BLaER1 (cell line): ENCODE measurements at regions not wholly inside any gene's neighbourhood (a gene's known extent, or its start where the extent isn't known, plus 50 kb on each side); places are given as distances from the start of the nearest gene placed in this dataset.

Source experiments
- H3K27ac ChIP-seq: shearing (Covaris generic); formaldehyde crosslinking; 2 replicates; pipeline ENCODE4 v1.8.1; 2022
- H3K27me3 ChIP-seq: shearing (Covaris generic); formaldehyde crosslinking; 2 replicates; pipeline ENCODE4 v1.8.1; 2022
- H3K36me3 ChIP-seq: shearing (Covaris generic); formaldehyde crosslinking; 2 replicates; pipeline ENCODE4 v1.8.1; 2022
- H3K4me1 ChIP-seq: shearing (Covaris generic); formaldehyde crosslinking; 2 replicates; pipeline ENCODE4 v1.8.1; 2022
- H3K4me2 ChIP-seq: shearing (Covaris generic); formaldehyde crosslinking; 2 replicates; pipeline ENCODE4 v1.8.1; 2022
- H3K4me3 ChIP-seq: shearing (Covaris generic); formaldehyde crosslinking; 2 replicates; pipeline ENCODE4 v1.8.1; 2022
- H3K9ac ChIP-seq: shearing (Covaris generic); formaldehyde crosslinking; 2 replicates; pipeline ENCODE4 v1.8.1; 2022
- H3K9me3 ChIP-seq: shearing (Covaris generic); formaldehyde crosslinking; 2 replicates; pipeline ENCODE4 v1.8.1; 2022
- H4K20me1 ChIP-seq: shearing (Covaris generic); formaldehyde crosslinking; 2 replicates; pipeline ENCODE4 v1.8.1; 2022
- Cebpa-rat ChIP-seq: shearing (Covaris generic); IDR thresholded peaks from 2 replicates; pipeline ENCODE4 v1.8.1; 2022

DNA sequence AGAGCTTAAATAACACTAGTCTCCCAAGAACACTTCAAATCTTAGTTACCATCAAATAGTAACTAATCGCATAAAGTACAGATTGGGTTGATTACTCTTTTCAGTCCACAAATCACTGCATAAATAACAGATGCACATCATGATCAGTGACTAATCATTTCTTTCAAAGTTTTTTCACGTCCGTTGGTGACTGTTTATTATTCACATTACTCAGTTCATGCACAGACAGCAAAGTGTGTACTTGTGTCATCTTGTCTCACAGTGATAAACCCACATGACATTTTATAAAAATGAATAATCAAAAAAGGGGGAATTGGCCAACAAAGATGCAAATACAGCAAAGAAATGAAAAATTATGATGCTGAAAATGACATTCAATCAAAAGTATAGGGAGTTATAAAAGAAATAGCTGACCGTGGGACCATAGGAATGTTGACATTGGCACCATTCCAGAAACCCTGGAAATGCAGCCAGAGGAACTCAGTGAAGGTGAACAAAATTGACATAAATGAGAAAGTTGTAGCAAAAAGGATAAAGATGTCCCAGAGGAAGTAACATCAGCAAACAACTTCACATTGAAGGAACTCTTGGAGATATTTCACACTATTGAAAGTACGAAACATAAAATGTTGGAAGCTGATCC lies 161.5 kb downstream of the SOX3 start:
- Histone ChIP-seq H3K4me3 (no peak overlapping the region), H3K9me3 (no peaks in the 10 kb centered on the region), H3K27ac (no peak overlapping the region), H3K36me3 (no peaks in the 10 kb centered on the region), H3K4me2 (no peak overlapping the region), H4K20me1 (no peaks in the 10 kb centered on the region), H3K27me3 (peaks cover 69% of the 10 kb centered on the region), H3K9ac (no peak overlapping the region), H3K4me1 (no peaks in the 10 kb centered on the region)
- no peak for TF ChIP-seq Cebpa-rat

DNA sequence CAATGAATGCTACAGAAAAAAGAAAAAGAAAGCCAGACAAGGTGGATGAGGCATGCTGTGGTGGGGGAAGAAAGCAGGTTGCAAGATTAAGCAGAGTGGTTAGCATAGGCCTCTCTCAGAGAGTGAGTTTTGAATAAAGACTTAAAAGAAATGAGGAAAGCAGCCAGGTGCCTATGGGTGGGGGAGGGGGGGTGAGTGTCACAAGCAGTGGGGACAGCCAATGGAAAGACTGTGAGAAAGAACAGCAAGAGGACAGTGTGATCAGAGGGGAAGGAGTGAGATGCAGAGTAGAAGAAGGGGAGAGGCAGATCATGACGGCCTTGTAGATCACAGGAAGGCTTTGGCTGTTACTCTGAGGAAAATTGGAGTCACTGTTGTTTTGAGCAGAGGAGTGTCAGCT lies 162.5 kb downstream of the SOX3 start:
- H3K27ac ChIP-seq: no peak overlapping the region
- H3K27me3 ChIP-seq: peaks cover 63% of the 10 kb centered on the region
- no peak overlapping the region for H3K4me3 ChIP-seq
- H3K9me3 ChIP-seq: no peaks in the 10 kb centered on the region
- H3K36me3 ChIP-seq: no peaks in the 10 kb centered on the region
- H3K4me1 ChIP-seq: no peaks in the 10 kb centered on the region
- H3K4me2 ChIP-seq: no peak overlapping the region
- H4K20me1 ChIP-seq: no peaks in the 10 kb centered on the region
- no peak for TF ChIP-seq Cebpa-rat
- no peak overlapping the region for H3K9ac ChIP-seq

DNA sequence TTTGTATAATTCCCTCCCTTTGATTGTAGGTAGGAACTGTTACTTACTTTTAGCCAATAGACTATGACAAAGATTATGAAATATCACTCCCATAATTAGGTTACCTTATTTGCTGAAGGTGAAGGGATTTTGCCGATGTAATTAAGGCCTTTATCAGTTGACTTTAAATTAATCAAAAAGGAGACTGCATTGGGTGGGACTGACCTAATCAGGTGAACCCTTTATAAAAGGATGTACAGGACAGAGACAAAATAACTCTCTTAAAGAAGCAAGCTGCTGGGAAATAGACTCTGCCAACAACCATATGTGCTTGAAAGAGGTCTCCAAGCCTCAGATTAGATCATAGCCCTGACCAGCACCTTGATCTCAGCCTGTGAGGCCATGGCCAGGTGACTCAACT lies 167.6 kb downstream of the SOX3 start:
- no peak overlapping the region for H3K9ac ChIP-seq
- no peak overlapping the region for H3K27ac ChIP-seq
- no peaks in the 10 kb centered on the region for H3K9me3 ChIP-seq
- no peaks in the 10 kb centered on the region for H3K36me3 ChIP-seq
- TF ChIP-seq Cebpa-rat: no peak
- H3K4me1 ChIP-seq: no peaks in the 10 kb centered on the region
- H3K27me3 ChIP-seq: peaks cover 61% of the 10 kb centered on the region
- no peaks in the 10 kb centered on the region for H4K20me1 ChIP-seq
- no peak overlapping the region for H3K4me3 ChIP-seq
- no peak overlapping the region for H3K4me2 ChIP-seq

DNA sequence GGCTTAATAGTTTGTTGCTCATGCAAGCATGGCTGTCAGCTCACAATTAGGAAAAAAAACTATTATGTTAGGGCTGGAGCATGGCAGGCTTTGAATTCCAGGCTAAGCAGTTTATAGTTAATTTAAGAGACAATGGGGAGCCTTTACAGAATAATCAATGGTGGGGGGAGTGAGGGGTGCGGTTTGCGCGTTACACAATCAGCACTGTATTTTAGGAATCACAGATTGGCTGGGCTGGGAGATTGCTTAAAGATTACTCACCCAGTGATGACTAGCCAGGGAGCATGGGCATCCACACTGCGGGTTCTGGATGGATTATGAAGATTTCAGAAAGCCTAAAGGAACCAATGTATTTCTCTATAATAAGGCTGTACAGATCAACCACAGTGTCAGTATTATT lies 186.6 kb downstream of the SOX3 start:
- Histone ChIP-seq H3K4me2 (no peak overlapping the region), H3K9me3 (no peaks in the 10 kb centered on the region), H3K4me3 (no peak overlapping the region), H3K27me3 (peaks cover 68% of the 10 kb centered on the region), H3K4me1 (no peaks in the 10 kb centered on the region), H3K9ac (no peak overlapping the region), H4K20me1 (no peaks in the 10 kb centered on the region), H3K36me3 (no peaks in the 10 kb centered on the region), H3K27ac (no peak overlapping the region)
- TF ChIP-seq Cebpa-rat: no peak

DNA sequence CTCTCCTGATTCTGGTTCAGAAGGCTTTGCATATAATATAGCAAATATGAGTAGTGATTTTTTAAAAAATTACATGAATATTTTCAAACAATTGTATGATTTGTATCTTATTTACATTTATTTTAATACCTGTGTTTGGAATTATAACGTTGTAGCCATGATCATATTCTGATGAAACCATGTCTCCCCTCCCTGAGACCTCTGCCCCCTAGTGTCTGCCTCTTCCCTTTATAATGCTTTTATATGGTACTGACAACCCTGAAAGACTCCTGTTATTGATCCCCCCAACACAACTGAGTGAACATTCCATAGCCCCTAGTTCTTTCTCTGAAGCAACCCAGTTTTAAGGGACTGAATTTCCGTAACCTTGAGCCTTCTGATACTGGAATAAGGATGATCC lies 187.4 kb downstream of the SOX3 start:
- Histone ChIP-seq H3K27me3 (peaks cover 68% of the 10 kb centered on the region), H3K4me3 (no peak overlapping the region), H3K9ac (no peak overlapping the region), H3K4me1 (no peaks in the 10 kb centered on the region), H4K20me1 (no peaks in the 10 kb centered on the region), H3K36me3 (no peaks in the 10 kb centered on the region), H3K9me3 (no peaks in the 10 kb centered on the region), H3K4me2 (no peak overlapping the region), H3K27ac (no peak overlapping the region)
- TF ChIP-seq Cebpa-rat: no peak

DNA sequence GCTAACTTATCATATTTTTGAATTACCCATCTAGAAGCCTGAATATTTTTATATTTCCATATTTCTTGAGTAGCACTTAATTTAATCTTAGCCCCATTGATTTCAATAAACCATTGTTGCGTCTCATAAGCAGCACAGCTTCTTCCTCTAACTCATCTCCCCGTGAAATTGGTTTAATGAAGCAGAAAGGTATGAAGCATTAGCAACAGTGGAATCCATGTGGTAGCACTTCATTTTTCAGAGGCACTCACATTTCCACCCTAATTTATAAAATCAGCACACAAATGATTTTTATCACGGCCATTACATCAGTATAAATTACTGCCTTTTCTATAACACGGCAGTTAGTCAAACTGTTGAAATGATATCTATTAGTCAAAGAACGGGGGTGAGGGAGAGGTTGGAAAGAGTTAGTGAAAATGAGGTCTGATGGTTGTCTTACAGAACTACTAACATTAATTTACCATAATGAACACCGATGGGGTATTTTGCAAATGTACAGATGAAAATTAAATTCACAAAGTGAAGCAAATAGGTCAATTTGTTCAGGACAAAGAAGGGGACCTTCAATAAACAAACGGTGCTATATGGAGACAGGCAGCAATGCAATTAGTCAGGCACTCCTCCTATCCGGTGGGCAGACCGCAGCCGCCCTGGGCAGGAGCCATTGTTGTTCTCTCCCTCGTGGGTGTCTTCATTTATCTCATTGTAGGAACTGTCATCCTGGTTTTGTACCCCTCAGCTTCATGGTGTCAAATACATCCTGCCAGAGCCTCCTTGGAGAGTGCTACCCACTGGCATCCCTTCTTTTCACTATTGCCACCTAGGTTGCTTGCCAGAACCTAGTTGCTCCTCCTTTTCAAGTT lies 205.7 kb downstream of the SOX3 start:
- Histone ChIP-seq H3K9me3 (no peaks in the 10 kb centered on the region), H4K20me1 (no peaks in the 10 kb centered on the region), H3K4me1 (no peaks in the 10 kb centered on the region), H3K4me3 (no peak overlapping the region), H3K9ac (no peak overlapping the region), H3K36me3 (no peaks in the 10 kb centered on the region), H3K27ac (no peak overlapping the region), H3K4me2 (no peak overlapping the region), H3K27me3 (peaks cover 75% of the 10 kb centered on the region)
- no peak for TF ChIP-seq Cebpa-rat

DNA sequence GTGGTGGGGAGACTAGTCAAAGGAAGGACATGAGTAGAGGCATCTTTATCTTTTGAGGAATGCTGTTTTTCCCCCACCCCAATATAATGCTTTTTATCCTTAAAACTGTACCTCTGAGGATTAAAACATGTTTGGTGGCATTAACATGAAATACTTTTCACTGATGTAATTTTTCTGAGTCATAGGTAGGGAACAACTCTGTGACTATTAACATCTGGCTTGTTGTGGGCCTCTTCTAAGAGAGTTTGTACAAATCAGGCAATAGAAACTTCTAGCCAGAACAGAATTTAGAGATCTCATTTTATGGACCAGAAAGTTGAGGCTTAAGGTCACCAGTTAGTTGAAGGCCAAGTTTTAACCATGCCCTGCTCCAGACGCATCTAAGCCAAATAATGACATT lies 207.6 kb downstream of the SOX3 start:
- Histone ChIP-seq H3K27ac (no peak overlapping the region), H4K20me1 (no peaks in the 10 kb centered on the region), H3K4me1 (no peaks in the 10 kb centered on the region), H3K9ac (no peak overlapping the region), H3K4me3 (no peak overlapping the region), H3K4me2 (no peak overlapping the region), H3K9me3 (no peaks in the 10 kb centered on the region), H3K27me3 (peaks cover 82% of the 10 kb centered on the region), H3K36me3 (no peaks in the 10 kb centered on the region)
- TF ChIP-seq Cebpa-rat: no peak

DNA sequence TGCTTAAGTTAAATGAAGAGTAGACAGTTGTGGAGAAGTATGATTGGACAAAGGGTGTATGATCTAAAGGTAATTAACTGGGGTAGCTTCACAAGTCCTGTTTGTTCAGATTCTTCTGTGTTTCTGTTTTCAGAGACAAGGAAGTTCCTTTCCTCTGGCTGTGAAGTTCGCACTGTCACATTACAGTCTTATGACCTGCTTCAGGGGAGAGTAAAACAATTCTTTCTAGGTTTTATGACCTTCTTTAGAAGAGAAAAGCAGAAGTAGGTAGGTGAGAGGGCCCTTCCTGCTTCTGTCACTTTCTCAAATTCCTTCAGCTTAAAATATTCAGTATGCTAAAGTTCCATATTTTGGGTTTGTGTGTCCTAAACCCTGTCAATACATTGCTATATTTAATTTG lies 211.9 kb downstream of the SOX3 start:
- H3K9ac ChIP-seq: no peak overlapping the region
- no peaks in the 10 kb centered on the region for H3K36me3 ChIP-seq
- H3K4me2 ChIP-seq: no peak overlapping the region
- H4K20me1 ChIP-seq: no peaks in the 10 kb centered on the region
- TF ChIP-seq Cebpa-rat: no peak
- H3K4me1 ChIP-seq: no peaks in the 10 kb centered on the region
- no peak overlapping the region for H3K27ac ChIP-seq
- H3K9me3 ChIP-seq: no peaks in the 10 kb centered on the region
- H3K4me3 ChIP-seq: no peak overlapping the region
- H3K27me3 ChIP-seq: peaks cover 75% of the 10 kb centered on the region

DNA sequence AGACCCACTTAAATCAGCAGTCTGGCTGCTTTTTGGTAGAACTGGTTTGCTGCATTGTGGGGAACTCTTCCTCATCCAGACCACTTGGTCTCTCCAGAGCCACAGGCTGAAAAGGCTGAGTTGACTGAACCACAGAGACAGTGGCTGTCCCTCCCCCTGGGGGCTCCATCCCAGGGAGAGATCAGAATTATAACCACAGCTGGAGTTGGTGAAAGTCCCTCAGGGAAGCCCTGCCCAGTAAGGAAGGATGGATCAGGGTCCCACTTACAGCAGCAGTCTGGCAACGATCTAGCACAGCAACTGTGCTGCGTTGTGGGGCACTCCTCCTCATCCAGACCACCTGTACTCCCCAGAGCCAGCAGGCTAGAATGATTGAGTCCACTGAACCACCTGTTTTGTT lies 212.7 kb downstream of the SOX3 start:
- Histone ChIP-seq H3K27ac (no peak overlapping the region), H3K4me2 (no peak overlapping the region), H3K4me1 (no peaks in the 10 kb centered on the region), H3K27me3 (peaks cover 68% of the 10 kb centered on the region), H3K9ac (no peak overlapping the region), H4K20me1 (no peaks in the 10 kb centered on the region), H3K4me3 (no peak overlapping the region), H3K36me3 (no peaks in the 10 kb centered on the region), H3K9me3 (no peaks in the 10 kb centered on the region)
- TF ChIP-seq Cebpa-rat: no peak

DNA sequence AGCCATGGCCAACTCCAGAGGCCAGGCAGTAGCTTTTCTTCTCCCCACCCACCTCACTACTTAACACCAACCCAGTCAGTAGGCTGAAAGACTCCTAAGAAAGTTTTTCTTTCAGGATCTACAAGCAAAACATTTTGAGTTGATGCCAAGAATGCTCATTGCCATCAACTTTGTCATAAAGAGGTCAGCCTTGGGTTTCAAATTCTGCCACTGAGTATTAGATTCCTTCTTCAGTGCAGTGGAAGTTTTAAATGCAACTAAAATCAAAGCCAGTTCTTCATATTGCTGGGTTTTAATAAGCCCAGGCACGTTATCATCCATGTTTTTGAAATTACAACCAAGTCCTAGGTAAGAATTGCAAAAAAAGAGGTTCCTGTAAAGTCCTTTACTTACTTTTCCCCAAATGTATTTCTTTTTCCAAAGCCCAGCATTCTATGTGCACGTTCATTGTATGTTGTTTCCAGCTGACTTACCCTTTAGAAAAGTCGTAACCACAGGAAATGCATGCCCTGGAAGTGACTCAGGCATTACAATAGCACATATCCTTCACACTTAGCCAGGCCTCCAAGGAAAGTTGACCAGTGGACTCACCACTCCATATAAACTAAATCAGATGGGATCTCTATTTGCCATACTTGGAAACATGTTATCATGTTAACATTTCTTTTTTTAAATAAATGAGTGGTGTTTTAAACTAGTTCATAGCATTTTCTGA lies 229.9 kb downstream of the SOX3 start:
- Histone ChIP-seq H3K4me3 (no peak overlapping the region), H4K20me1 (no peaks in the 10 kb centered on the region), H3K9ac (no peak overlapping the region), H3K27me3 (peaks cover 46% of the 10 kb centered on the region), H3K4me2 (no peak overlapping the region), H3K27ac (no peak overlapping the region), H3K36me3 (no peaks in the 10 kb centered on the region), H3K9me3 (peaks cover 7% of the 10 kb centered on the region), H3K4me1 (no peaks in the 10 kb centered on the region; the same call in 1 of the 2 replicates)
- no peak for TF ChIP-seq Cebpa-rat
